HTR-8/SVneo (cell line): ENCODE measurements at regions not wholly inside any gene's neighbourhood (a gene's known extent, or its start where the extent isn't known, plus 50 kb on each side); places are given as distances from the start of the nearest gene placed in this dataset.
A peak's percentile ranks its signal among the peaks of the same experiment; 100 is the strongest.
"Not testable (repeated sequence)": the region's sequence is repeated elsewhere in the genome, so short reads cannot be mapped to it uniquely, and the experiment has no call there.

Experiments used
- DNase-seq: peaks from one replicate; pipeline ENCODE4 v3.0.0; 2011; ENCODE audit warnings: low spot score, mixed read lengths; ENCODE audit not compliant: insufficient read length
- FAIRE-seq: peaks from 2 replicates; lab custom pipeline; 2011; peaks lifted over from hg19 to GRCh38; lab: Jason Lieb, UNC

- FAIRE-seq: no peak
- DNase-seq: no peak
These were observed 91.5 kb upstream of the ZNF217 start for GRCh38 chr20:53685070-53685595.

GRCh38 chr20:53683506-53683905 is 89.9 kb upstream of the ZNF217 start:
- FAIRE-seq (no peak), DNase-seq (no peak)

GRCh38 chr20:53681352-53682212 is 87.9 kb upstream of the ZNF217 start:
- FAIRE-seq: no peak
- DNase-seq: no peak

- DNase-seq (no peak), FAIRE-seq (no peak)
These were observed 86.1 kb upstream of the ZNF217 start for GRCh38 chr20:53679597-53680309.

GRCh38 chr20:53678990-53679596 is 85.5 kb upstream of the ZNF217 start:
- DNase-seq (no peak), FAIRE-seq (no peak)

GRCh38 chr20:53678315-53678989 is 84.8 kb upstream of the ZNF217 start:
- FAIRE-seq (no peak), DNase-seq (no peak)

- FAIRE-seq (peak; percentile 74), DNase-seq (no peak)
These were observed 84.0 kb upstream of the ZNF217 start for GRCh38 chr20:53677447-53678314.

GRCh38 chr20:53676987-53677386 is 83.3 kb upstream of the ZNF217 start:
- no peak for DNase-seq
- no peak for FAIRE-seq

- FAIRE-seq (no peak), DNase-seq (no peak)
These were observed 82.8 kb upstream of the ZNF217 start for GRCh38 chr20:53676519-53676822.

- FAIRE-seq (no peak), DNase-seq (peak; percentile 70)
These were observed 79.0 kb upstream of the ZNF217 start for GRCh38 chr20:53672484-53673129.

GRCh38 chr20:53671370-53671769 is 77.7 kb upstream of the ZNF217 start:
- FAIRE-seq (no peak), DNase-seq (no peak)

GRCh38 chr20:53669517-53670313 is 76.1 kb upstream of the ZNF217 start:
- DNase-seq, FAIRE-seq: not testable (repeated sequence)

GRCh38 chr20:53668992-53669391 is 75.4 kb upstream of the ZNF217 start:
- DNase-seq (no peak), FAIRE-seq (no peak)

GRCh38 chr20:53666144-53666543 is 72.5 kb upstream of the ZNF217 start:
- FAIRE-seq: no peak
- no peak for DNase-seq

GRCh38 chr20:53664121-53664520 is 70.5 kb upstream of the ZNF217 start:
- no peak for FAIRE-seq
- no peak for DNase-seq

GRCh38 chr20:53663521-53663920 is 69.9 kb upstream of the ZNF217 start:
- DNase-seq, FAIRE-seq: not testable (repeated sequence)

- FAIRE-seq: peak; percentile 42
These were observed 69.0 kb upstream of the ZNF217 start for GRCh38 chr20:53662595-53662994.

GRCh38 chr20:53660947-53661381 is 67.3 kb upstream of the ZNF217 start:
- no peak for DNase-seq
- FAIRE-seq: peak; percentile 48

More at GRCh38 chr20:53662595-53662994, 69.0 kb upstream of the ZNF217 start:
- no peak for DNase-seq
